Choroid plexus epithelial cell (primary cell): ENCODE measurements at regions not wholly inside any gene's neighbourhood (a gene's known extent, or its start where the extent isn't known, plus 50 kb on each side); places are given as distances from the start of the nearest gene placed in this dataset.
"Not testable (repeated sequence)": the region's sequence is repeated elsewhere in the genome, so short reads cannot be mapped to it uniquely, and the experiment has no call there.

Source experiments
- DNase-seq: peaks from one replicate; pipeline ENCODE4 v3.0.0-alpha.2; 2010; ENCODE audit warnings: low read depth
- H3K4me3 ChIP-seq: 2 replicates; pipeline ENCODE4 v1.5.1; 2011; ENCODE audit warnings: low read depth, mild to moderate bottlenecking, control low read depth, low read length, moderate library complexity
- TF ChIP-seq, protein P1 (sequence below): conservative IDR thresholded peaks from 2 replicates; pipeline ENCODE4 v1.5.1; 2011; ENCODE audit warnings: low read depth, mild to moderate bottlenecking, control low read depth, inconsistent platforms, low read length, moderate library complexity

DNA sequence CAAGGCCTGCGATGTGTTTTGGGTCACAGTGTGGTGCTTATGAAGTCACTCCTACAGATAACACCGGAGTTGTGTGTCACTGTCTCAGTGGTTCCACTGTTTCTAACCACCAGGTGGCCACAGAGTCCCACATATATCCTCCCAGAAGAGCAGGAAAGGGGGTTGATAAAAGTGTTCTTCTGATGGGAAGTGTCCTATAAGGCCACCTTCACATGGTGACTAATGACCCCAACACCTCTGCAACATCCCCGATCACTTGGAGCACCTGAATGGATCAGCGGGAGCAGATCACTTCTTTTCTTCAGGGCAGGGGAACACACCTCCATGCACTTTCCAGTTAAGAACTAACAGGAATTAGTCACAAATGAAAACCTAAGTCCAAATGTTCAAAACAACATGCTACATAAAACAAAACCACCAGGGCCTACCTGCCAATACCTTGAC is 111.5 kb downstream of the PPIAL4G start:
- TF ChIP-seq, protein P1, sequence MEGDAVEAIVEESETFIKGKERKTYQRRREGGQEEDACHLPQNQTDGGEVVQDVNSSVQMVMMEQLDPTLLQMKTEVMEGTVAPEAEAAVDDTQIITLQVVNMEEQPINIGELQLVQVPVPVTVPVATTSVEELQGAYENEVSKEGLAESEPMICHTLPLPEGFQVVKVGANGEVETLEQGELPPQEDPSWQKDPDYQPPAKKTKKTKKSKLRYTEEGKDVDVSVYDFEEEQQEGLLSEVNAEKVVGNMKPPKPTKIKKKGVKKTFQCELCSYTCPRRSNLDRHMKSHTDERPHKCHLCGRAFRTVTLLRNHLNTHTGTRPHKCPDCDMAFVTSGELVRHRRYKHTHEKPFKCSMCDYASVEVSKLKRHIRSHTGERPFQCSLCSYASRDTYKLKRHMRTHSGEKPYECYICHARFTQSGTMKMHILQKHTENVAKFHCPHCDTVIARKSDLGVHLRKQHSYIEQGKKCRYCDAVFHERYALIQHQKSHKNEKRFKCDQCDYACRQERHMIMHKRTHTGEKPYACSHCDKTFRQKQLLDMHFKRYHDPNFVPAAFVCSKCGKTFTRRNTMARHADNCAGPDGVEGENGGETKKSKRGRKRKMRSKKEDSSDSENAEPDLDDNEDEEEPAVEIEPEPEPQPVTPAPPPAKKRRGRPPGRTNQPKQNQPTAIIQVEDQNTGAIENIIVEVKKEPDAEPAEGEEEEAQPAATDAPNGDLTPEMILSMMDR: peak; percentile 77
- DNase-seq: peak; percentile 80
- H3K4me3 ChIP-seq: not testable (repeated sequence)

DNA sequence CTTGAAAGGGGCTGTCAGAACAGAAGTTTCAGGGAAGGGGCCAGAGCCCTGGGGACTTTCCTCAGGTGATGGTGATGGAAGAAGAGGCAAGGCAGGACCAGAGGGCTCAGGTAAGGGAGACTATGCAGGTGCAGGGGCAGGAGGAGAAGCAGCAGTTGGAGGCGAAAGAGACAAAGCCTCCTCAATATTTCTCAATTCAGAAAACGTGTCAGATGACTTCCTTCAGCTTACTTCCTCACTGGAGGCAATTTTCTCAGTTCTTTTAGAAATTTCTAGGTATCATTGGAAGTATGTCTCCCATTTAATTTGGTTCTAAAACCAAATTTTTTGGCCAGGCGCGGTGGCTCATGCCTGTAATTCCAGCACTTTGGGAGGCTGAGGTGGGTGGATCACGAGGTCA is 112.4 kb downstream of the PPIAL4G start:
- DNase-seq: not testable (repeated sequence)

DNA sequence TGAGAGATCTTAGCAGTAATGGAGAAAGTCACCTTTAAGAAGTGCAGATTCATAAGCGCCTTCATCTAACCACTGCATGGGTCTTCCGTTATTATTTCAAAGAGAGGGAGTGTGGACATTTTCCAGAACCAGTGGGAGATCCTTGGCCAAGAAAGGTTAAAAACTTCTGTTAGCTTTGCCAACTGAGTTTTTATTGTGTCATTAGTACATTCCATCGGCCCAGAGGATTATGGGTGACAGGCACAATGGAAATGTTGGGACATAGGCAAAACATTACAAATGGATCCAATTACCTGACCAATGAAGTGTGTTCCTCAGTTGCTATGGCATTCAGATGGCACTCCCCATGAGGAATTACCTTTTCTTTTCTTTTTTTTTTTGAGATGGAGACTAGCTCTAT is 115.5 kb downstream of the PPIAL4G start:
- H3K4me3 ChIP-seq: no peak overlapping the region
- peak; percentile 50 for DNase-seq
- TF ChIP-seq, protein P1: no peak

More for the DNA sequence above, 112.4 kb downstream of the PPIAL4G start:
- H3K4me3 ChIP-seq: not testable (repeated sequence)

DNA sequence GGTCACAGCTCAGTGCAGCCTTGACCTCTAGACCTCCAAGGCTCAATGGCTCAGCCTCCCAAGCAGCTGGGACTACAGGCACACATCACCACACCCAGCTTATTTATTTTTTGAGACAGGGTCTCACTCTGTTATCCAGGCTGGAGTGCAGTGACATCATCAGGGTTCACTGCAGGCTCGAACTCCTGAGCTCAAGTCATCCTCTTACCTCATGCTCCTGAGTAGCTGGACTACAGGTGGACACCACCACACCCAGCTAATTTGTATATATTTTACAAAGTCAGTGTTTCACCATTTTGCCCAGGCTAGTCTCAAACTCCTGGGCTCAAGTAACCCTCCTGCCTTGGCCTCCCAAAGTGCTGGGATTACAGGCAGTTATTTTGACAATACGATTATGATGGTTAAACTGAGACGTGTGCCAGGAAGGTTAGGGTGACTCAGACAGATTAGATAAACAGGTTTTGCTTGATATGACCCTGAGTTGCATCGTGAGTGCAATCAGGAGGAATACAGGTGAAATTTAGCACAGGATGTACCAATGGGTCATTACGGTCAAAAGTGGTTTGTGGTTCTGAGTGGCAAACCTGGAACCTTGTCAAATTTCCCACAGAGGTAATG is 116.9 kb downstream of the PPIAL4G start:
- DNase-seq, H3K4me3 ChIP-seq: not testable (repeated sequence)

DNA sequence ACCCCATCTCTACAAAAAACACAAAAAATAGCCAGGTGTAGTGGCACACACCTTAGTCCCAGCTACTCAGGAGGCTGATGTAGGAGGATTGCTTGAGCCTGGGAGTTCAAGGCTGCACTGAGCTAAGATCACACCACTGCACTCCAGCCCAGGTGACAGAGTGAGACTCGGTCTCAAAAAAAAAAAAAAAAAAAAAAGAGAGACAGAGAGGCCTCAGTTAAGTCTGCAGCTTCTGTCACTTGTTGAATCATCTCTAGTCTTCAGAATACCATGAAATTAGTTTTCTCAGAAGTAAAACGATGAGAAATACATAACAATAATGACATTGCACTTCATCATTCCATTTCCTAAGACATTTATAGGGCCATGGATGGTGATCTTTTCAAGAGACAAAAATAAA is 118.0 kb downstream of the PPIAL4G start:
- H3K4me3 ChIP-seq, DNase-seq: not testable (repeated sequence)

DNA sequence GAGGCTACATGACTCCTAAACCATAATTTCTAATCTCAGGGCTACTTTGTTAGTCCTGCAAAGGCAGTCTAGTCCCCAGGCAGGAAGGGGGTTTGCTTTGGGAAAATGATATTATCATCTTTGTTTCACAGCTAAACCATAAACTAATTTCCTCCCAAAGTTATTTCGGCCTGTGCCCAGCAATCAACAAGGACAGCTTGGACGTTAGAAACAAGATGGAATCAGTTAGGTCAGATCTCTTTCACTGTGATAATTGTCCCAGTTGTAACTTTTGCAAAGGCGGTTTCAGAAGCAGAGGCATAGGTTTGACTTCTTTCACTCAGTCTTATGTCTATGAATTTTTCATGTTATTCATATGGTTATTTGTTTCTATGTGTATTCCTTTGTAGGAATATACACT is 119.1 kb downstream of the PPIAL4G start:
- not testable (repeated sequence) for DNase-seq

DNA sequence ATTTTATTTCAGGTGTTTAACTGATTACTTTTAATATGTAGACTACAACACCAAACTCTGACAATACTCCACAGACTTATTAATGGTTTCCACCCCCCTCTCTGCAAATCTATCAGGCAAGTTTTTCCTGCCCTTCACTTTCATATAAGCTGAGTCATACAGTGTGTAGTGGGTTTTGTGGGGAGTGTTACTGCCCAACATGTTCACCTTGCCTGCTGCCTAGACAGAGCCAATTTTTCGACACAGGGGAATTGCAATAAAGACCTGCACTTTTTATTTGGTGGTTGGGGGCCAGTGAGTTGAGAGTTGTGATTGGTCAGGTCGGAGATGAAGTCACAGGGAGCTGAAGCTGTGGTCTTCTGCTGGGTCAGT is 119.7 kb downstream of the PPIAL4G start:
- TF ChIP-seq, protein P1: no peak
- DNase-seq: no peak
- H3K4me3 ChIP-seq: no peak overlapping the region

More for the DNA sequence above, 119.1 kb downstream of the PPIAL4G start:
- not testable (repeated sequence) for H3K4me3 ChIP-seq

DNA sequence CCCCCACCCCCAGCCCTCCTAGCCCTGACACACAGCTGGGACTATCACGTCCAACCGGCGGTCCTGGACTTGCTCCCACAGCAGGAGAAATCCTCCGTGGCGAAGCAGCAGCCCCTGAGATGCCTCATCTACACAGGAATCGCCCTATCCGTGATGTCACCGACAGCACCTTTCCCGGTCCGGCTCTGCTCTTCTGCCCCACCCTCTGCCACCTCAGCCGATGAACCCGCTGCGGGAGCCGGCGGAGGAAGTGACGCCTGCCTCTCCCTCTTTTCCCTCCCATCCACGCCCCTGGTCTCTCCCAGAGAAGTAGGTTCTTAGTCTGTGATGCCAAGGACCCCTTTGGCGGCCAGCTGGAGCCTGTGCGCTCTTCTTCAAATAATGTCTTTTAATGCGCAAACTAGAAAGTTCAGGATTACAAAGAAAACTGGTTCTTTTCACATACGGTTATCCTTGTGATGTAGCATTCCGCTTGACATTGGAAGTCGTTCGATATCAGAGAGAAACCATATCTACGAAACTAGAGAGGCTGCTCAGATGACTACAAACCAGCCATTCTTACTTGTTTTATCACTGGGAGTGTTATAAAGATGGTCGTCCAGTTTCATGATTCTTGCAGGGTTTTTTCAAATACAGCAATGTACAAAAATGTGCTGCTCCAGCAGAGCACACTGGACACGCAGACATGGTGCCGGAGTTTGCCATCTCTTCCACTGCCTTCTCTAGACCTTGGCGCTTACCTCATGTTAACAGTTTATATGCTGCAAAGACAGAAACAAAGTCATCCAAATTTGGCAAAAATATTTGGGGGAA is 120.3 kb downstream of the PPIAL4G start:
- peak; percentile 39 for DNase-seq
- peak overlapping the region; percentile 47 for H3K4me3 ChIP-seq

DNA sequence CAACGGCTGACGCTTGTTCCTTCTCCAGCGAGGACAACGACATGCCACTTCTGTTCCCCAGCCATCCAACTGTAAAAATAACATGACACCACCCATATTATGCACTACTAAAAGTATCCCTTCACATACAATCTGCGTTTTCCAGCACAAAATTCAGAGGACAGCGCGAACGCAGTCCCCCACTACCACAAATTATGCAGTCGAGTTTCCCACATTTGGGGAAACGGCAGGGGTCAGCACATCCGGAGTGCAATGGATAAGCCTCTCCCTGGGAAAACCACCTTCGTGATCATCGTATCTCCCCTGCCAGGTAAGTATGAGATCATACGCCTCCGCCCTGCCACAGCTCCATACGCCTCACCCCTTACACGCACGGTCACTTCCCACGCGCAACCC is 120.9 kb downstream of the PPIAL4G start:
- H3K4me3 ChIP-seq: peak overlapping the region; percentile 47
- TF ChIP-seq, protein P1: no peak
- no peak for DNase-seq

More for the DNA sequence above, 120.3 kb downstream of the PPIAL4G start:
- TF ChIP-seq, protein P1: no peak
